ENCODE measurements at regions not wholly inside any gene's neighbourhood (a gene's known extent, or its start where the extent isn't known, plus 50 kb on each side); places are given as distances from the start of the nearest gene placed in this dataset.

DNA sequence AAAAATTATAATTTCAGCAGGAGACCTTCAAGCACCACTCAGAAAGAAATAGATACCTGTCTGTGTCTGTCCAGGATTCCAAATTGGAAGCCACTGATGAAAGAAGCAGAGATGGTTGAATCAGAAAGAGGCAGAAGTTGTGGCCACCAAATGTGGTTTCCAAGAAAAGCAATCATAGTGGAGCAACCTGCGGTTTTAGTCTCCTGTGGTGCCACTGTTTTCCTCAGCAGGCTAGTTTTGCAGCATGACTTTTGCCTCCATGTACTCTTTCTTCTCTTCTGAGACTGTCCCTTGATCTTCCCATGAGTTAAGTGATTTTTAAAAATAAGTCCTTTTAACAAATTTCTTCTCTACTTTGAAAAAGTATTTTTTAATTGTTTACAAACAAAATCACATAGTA, 535.8 kb downstream of the CYLC2 start:
- Histone ChIP-seq H3K4me2 (ENCODE audit: insufficient read depth, low read length) (no peak overlapping the region), H3K9me3 (ENCODE audit: low read depth, low read length) (peaks cover 9% of the 10 kb centered on the region), H2AFZ (ENCODE audit: low read length) (no peak overlapping the region), H3K36me3 (ENCODE audit: insufficient read depth, low read length) (no peaks in the 10 kb centered on the region), H4K20me1 (ENCODE audit: insufficient read depth, low read length) (no peaks in the 10 kb centered on the region), H3K79me2 (ENCODE audit: insufficient read depth, low read length) (no peaks in the 10 kb centered on the region), H3K4me1 (ENCODE audit: insufficient read depth, low read length) (no peaks in the 10 kb centered on the region), H3K4me3 (ENCODE audit: insufficient read depth, low read length) (no peak overlapping the region), H3K27me3 (ENCODE audit: insufficient read depth, low read length) (no peaks in the 10 kb centered on the region), H3K27ac (ENCODE audit: low read depth, low read length) (no peak overlapping the region)
- TF ChIP-seq, protein P1, sequence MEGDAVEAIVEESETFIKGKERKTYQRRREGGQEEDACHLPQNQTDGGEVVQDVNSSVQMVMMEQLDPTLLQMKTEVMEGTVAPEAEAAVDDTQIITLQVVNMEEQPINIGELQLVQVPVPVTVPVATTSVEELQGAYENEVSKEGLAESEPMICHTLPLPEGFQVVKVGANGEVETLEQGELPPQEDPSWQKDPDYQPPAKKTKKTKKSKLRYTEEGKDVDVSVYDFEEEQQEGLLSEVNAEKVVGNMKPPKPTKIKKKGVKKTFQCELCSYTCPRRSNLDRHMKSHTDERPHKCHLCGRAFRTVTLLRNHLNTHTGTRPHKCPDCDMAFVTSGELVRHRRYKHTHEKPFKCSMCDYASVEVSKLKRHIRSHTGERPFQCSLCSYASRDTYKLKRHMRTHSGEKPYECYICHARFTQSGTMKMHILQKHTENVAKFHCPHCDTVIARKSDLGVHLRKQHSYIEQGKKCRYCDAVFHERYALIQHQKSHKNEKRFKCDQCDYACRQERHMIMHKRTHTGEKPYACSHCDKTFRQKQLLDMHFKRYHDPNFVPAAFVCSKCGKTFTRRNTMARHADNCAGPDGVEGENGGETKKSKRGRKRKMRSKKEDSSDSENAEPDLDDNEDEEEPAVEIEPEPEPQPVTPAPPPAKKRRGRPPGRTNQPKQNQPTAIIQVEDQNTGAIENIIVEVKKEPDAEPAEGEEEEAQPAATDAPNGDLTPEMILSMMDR (IDR thresholded peaks at IDR 0.05; ENCODE audit: extremely low read depth, low read depth, low read length) = no peak
- no peak for DNase-seq (ENCODE audit: insufficient read length, low spot score, missing footprints)

DNA sequence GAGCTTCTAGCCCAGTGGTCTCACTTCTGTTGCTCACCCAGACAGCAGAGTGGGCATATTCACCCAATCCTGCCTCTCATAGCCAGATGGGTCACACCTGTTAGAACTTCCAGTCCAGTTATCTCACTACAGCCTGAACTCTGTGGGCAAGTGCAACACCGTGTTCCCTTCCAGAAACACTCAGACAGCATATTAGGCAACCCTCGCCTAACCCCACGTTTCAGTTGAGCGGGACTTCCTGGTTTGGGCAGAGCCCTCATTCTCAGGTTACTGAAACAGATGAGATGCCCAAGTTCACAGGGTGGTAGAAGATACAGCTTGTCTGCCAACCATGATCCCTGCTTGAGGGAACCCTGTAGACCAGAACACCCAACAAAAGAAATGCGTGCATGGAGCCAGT, 538.2 kb downstream of the CYLC2 start:
- Histone ChIP-seq H4K20me1 (ENCODE audit: insufficient read depth, low read length) (no peaks in the 10 kb centered on the region), H3K27ac (ENCODE audit: low read depth, low read length) (no peak overlapping the region), H2AFZ (ENCODE audit: low read length) (no peak overlapping the region), H3K4me1 (ENCODE audit: insufficient read depth, low read length) (no peaks in the 10 kb centered on the region), H3K4me3 (ENCODE audit: insufficient read depth, low read length) (no peak overlapping the region), H3K9me3 (ENCODE audit: low read depth, low read length) (peaks cover 9% of the 10 kb centered on the region), H3K36me3 (ENCODE audit: insufficient read depth, low read length) (no peaks in the 10 kb centered on the region), H3K79me2 (ENCODE audit: insufficient read depth, low read length) (no peaks in the 10 kb centered on the region), H3K27me3 (ENCODE audit: insufficient read depth, low read length) (no peaks in the 10 kb centered on the region), H3K4me2 (ENCODE audit: insufficient read depth, low read length) (no peak overlapping the region)
- DNase-seq (ENCODE audit: insufficient read length, low spot score, missing footprints) = no peak
- TF ChIP-seq, protein P1 (IDR thresholded peaks at IDR 0.05; ENCODE audit: extremely low read depth, low read depth, low read length) = no peak

DNA sequence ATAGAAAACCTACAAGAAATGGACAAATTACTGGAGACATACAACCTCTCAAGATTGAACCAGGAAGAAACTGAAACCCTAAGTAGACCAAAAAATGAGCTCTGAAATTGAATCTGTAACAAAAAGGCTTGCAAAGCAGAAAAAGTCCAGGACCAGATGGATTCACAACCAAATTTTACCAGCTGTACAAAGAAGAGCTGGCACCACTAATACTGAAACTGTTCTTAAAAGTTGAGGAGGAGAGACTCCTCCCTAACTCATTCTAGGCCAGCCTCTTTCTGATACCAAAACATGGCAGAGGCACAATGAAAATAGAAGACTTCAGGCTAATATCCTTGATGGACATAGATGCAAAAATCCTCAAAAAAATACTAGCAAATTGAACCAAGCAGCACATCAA, 542.3 kb downstream of the CYLC2 start:
- Histone ChIP-seq H3K4me3 (ENCODE audit: insufficient read depth, low read length) (no peak overlapping the region), H3K9me3 (ENCODE audit: low read depth, low read length) (peaks cover 9% of the 10 kb centered on the region), H3K27me3 (ENCODE audit: insufficient read depth, low read length) (no peaks in the 10 kb centered on the region), H2AFZ (ENCODE audit: low read length) (no peak overlapping the region), H3K36me3 (ENCODE audit: insufficient read depth, low read length) (no peaks in the 10 kb centered on the region), H4K20me1 (ENCODE audit: insufficient read depth, low read length) (no peaks in the 10 kb centered on the region), H3K4me1 (ENCODE audit: insufficient read depth, low read length) (no peaks in the 10 kb centered on the region), H3K27ac (ENCODE audit: low read depth, low read length) (no peak overlapping the region), H3K4me2 (ENCODE audit: insufficient read depth, low read length) (no peak overlapping the region), H3K79me2 (ENCODE audit: insufficient read depth, low read length) (no peaks in the 10 kb centered on the region)
- TF ChIP-seq, protein P1 (IDR thresholded peaks at IDR 0.05; ENCODE audit: extremely low read depth, low read depth, low read length) = no peak
- DNase-seq (ENCODE audit: insufficient read length, low spot score, missing footprints) = no peak

DNA sequence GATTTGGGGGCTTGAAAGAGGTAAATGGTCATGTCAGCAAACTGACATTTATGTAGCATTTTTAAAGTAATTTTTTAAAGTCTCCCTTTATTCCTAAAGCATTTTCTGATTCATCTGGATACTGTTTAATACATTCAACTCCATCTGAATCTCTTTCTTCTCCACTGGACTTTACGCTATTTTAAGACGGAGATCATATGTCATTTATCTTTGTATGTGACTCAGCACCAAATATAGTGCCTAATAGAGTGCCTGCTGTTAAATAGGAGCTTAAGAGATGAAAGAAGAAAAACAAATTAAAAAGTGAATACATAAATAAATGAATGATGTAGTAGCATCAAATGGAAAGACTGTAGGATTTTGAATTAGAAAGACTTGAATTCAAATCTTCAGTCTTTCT, 548.8 kb upstream of the SMC2 start:
- no peak overlapping the region for H3K4me2 ChIP-seq (ENCODE audit: insufficient read depth, low read length)
- TF ChIP-seq, protein P1 (IDR thresholded peaks at IDR 0.05; ENCODE audit: extremely low read depth, low read depth, low read length) = no peak

More for the DNA sequence above, 548.8 kb upstream of the SMC2 start:
- Histone ChIP-seq H3K4me1 (ENCODE audit: insufficient read depth, low read length) (no peaks in the 10 kb centered on the region), H3K79me2 (ENCODE audit: insufficient read depth, low read length) (no peaks in the 10 kb centered on the region), H3K27me3 (ENCODE audit: insufficient read depth, low read length) (no peaks in the 10 kb centered on the region), H3K27ac (ENCODE audit: low read depth, low read length) (no peak overlapping the region), H3K36me3 (ENCODE audit: insufficient read depth, low read length) (no peaks in the 10 kb centered on the region), H3K4me3 (ENCODE audit: insufficient read depth, low read length) (no peak overlapping the region), H3K9me3 (ENCODE audit: low read depth, low read length) (peaks cover 4% of the 10 kb centered on the region), H2AFZ (ENCODE audit: low read length) (no peak overlapping the region), H4K20me1 (ENCODE audit: insufficient read depth, low read length) (no peaks in the 10 kb centered on the region)
- DNase-seq (ENCODE audit: insufficient read length, low spot score, missing footprints) = no peak
